PC-9 (cell line): ENCODE measurements at regions not wholly inside any gene's neighbourhood (a gene's known extent, or its start where the extent isn't known, plus 50 kb on each side); places are given as distances from the start of the nearest gene placed in this dataset.

Source experiments
- BruUV-seq: library from RNA; stranded (reverse); fragments of 400-500 nt; replicated peaks from 2 replicates; lab custom pipeline; 2021; lab: Mats Ljungman, UMichigan
- CTCF ChIA-PET: fragments of 300-600 bp; sonication (Branson Sonifier 250); formaldehyde crosslinking; loops from one replicate; lab custom pipeline; 2022; ENCODE audit warnings: antibody characterized with exemption; lab: Charles Lee
- POLR2A ChIA-PET: fragments of 300-600 bp; sonication (Branson Sonifier 250); formaldehyde crosslinking; loops from one replicate; lab custom pipeline; 2022; ENCODE audit warnings: antibody characterized with exemption; ENCODE audit not compliant: unreplicated experiment; lab: Charles Lee
- DNase-seq, 2 experiments: peaks; one replicate each; pipeline versions ENCODE4 v3.0.0 to v3.0.0-alpha.2; 2015 to 2022; ENCODE audit warnings: mixed read lengths in 1 of 2
- H2AFZ ChIP-seq: fragments of 200-600 bp; sonication (generic); 2 replicates; pipeline ENCODE4 v1.8.1; 2017; ENCODE audit warnings: antibody characterized with exemption
- H3F3A ChIP-seq: fragments of 200-600 bp; sonication (generic); 2 replicates; pipeline ENCODE4 v1.8.1; 2017; ENCODE audit warnings: antibody characterized with exemption, mild to moderate bottlenecking, low read depth; ENCODE audit not compliant: insufficient read depth
- H3K27ac ChIP-seq: fragments of 200-600 bp; sonication (generic); 2 replicates; pipeline ENCODE4 v1.6.1; 2016; ENCODE audit warnings: mixed run types
- H3K27me3 ChIP-seq: fragments of 200-600 bp; sonication (generic); 2 replicates; pipeline ENCODE4 v1.6.1; 2016; ENCODE audit warnings: low read depth, mixed run types; ENCODE audit not compliant: insufficient read depth
- H3K36me3 ChIP-seq: fragments of 200-600 bp; sonication (generic); 2 replicates; pipeline ENCODE4 v1.6.1; 2016; ENCODE audit warnings: low read depth, mixed run types
- H3K4me1 ChIP-seq: fragments of 200-600 bp; sonication (generic); replicated peaks from 2 replicates; pipeline ENCODE4 v1.6.1; 2016; ENCODE audit warnings: mixed run types; ENCODE audit not compliant: insufficient read depth
- H3K4me2 ChIP-seq: fragments of 200-600 bp; sonication (generic); 2 replicates; pipeline ENCODE4 v1.6.1; 2017; ENCODE audit warnings: mixed run types
- H3K4me3 ChIP-seq: fragments of 200-600 bp; sonication (generic); 2 replicates; pipeline ENCODE4 v1.6.1; 2016; ENCODE audit warnings: mixed run types
- H3K79me2 ChIP-seq: fragments of 200-600 bp; sonication (generic); 2 replicates; pipeline ENCODE4 v1.6.1; 2017; ENCODE audit warnings: low read depth, mixed run types
- H3K9me2 ChIP-seq: fragments of 200-600 bp; sonication (generic); 2 replicates; pipeline ENCODE4 v1.8.1; 2017; ENCODE audit warnings: mild to moderate bottlenecking; ENCODE audit not compliant: insufficient read depth
- H3K9me3 ChIP-seq: fragments of 200-600 bp; sonication (generic); 2 replicates; pipeline ENCODE4 v1.8.1; 2016; ENCODE audit warnings: low read depth; ENCODE audit not compliant: insufficient read depth
- H4K20me1 ChIP-seq: fragments of 200-600 bp; sonication (generic); 2 replicates; pipeline ENCODE4 v1.8.1; 2017; ENCODE audit not compliant: insufficient read depth
- EZH2 ChIP-seq: fragments of 200-600 bp; sonication (generic); IDR thresholded peaks from 2 replicates; pipeline ENCODE4 v1.8.0; 2017; ENCODE audit warnings: antibody characterized with exemption, low read depth
- intact Hi-C: fragments of 100-400 bp; cut with micrococcal nuclease; formaldehyde crosslinking; loops from one replicate; pipeline ENCODE4 v1.10.0; 2022; ENCODE audit not compliant: unreplicated experiment
- TF ChIP-seq, protein P1 (sequence below): fragments of 200-600 bp; sonication (generic); conservative IDR thresholded peaks from 2 replicates; pipeline ENCODE4 v1.6.1; 2017; ENCODE audit warnings: mixed run types, antibody characterized with exemption, mild to moderate bottlenecking, moderate library complexity

DNA sequence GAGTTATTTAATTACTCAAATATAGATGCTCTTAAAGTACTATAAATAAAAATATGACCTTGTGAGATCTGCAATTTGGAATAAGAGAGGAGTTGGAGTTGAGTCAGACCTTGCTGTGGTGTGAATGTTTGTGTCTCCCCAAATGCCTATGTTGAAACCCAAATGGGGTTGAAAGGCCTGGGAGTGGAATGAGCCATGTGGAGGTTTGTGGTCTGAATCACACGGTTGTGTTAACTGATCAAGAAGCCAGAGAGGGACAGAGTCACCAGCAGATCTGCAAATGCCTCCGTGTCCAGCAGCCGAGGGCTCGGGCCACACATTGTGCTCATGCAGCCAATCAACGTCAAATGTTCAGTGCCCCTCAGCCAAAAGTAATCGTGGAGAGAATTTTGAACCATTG lies 404.4 kb downstream of the ICE1 start:
- Histone ChIP-seq H3K36me3 (no peaks in the 10 kb centered on the region), H3F3A (no peaks in the 10 kb centered on the region), H4K20me1 (no peaks in the 10 kb centered on the region), H3K4me3 (no peak overlapping the region), H3K4me1 (peaks cover 15% of the 10 kb centered on the region), H3K9me2 (no peaks in the 10 kb centered on the region), H3K27me3 (no peaks in the 10 kb centered on the region), H2AFZ (peak overlapping the region; percentile 37; the same call in 1 of the 2 replicates), H3K79me2 (no peaks in the 10 kb centered on the region), H3K27ac (peak overlapping the region; percentile 23; the same call in 1 of the 2 replicates), H3K4me2 (peak overlapping the region; percentile 43), H3K9me3 (no peaks in the 10 kb centered on the region)
- intact Hi-C loops: no loop called here
- CTCF ChIA-PET: no interaction called here
- POLR2A ChIA-PET: no interaction called here
- DNase-seq: peak in 1 of 2 experiments; percentile 85
- no TSS peak for BruUV-seq
- TF ChIP-seq, protein P1, sequence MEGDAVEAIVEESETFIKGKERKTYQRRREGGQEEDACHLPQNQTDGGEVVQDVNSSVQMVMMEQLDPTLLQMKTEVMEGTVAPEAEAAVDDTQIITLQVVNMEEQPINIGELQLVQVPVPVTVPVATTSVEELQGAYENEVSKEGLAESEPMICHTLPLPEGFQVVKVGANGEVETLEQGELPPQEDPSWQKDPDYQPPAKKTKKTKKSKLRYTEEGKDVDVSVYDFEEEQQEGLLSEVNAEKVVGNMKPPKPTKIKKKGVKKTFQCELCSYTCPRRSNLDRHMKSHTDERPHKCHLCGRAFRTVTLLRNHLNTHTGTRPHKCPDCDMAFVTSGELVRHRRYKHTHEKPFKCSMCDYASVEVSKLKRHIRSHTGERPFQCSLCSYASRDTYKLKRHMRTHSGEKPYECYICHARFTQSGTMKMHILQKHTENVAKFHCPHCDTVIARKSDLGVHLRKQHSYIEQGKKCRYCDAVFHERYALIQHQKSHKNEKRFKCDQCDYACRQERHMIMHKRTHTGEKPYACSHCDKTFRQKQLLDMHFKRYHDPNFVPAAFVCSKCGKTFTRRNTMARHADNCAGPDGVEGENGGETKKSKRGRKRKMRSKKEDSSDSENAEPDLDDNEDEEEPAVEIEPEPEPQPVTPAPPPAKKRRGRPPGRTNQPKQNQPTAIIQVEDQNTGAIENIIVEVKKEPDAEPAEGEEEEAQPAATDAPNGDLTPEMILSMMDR: no peak
- no peak for TF ChIP-seq EZH2

DNA sequence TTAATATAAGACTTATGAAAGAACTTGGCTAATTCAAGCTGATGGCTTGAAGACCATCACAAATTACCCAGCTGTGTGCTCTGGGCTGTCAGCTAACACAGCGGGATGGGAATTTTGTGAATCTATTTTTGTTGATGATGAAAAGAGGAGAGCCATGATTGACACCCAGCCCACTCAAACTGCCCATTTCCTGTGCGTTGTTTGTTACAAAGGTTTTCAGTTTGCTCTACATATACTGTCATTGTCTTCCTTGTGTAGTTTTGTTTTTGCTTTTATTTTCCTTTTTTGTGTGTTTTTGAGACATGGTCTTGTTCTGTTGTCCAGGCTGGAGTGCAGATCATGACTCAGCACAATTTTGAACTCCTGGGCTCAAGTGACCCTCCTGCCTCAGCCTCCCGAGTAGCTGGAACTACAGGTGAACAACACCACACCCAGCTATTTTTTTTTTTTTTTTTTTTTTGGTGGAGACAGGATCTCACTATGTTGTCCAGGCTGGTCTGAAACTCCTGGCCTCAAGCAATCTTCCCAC lies 400.3 kb downstream of the ICE1 start:
- POLR2A ChIA-PET: no interaction called here
- no peaks in the 10 kb centered on the region for H3K27me3 ChIP-seq

DNA sequence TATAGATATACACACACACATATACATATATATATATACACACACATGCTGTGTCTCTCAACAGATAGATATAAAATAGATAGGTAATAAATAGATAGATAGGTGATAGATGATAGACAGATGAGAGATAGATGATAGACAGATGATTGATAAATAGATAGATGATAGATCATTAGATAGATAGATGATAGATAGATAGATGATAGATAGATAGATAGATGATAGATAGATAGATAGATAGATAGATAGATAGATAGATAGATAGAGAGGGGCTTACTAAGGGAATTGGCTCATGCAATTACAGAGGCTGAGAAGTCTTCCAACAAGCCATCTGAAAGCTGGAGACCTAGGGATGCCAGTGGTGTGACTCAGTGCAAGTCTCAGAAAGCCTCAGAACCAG lies 394.5 kb downstream of the ICE1 start:
- Histone ChIP-seq H3K36me3 (no peaks in the 10 kb centered on the region), H3K27me3 (no peaks in the 10 kb centered on the region), H3K4me3 (no peak overlapping the region), H3F3A (no peaks in the 10 kb centered on the region), H4K20me1 (no peaks in the 10 kb centered on the region), H3K9me2 (no peaks in the 10 kb centered on the region), H2AFZ (no peak overlapping the region), H3K9me3 (no peaks in the 10 kb centered on the region), H3K79me2 (no peaks in the 10 kb centered on the region), H3K4me2 (no peak overlapping the region), H3K27ac (no peak overlapping the region), H3K4me1 (no peaks in the 10 kb centered on the region)
- no peak for DNase-seq
- CTCF ChIA-PET: no interaction called here
- no TSS peak for BruUV-seq
- POLR2A ChIA-PET: no interaction called here
- TF ChIP-seq, protein P1: no peak
- no peak for TF ChIP-seq EZH2
- intact Hi-C loops: no loop called here

More for the DNA sequence above, 400.3 kb downstream of the ICE1 start:
- Histone ChIP-seq H3K4me1 (peaks cover 15% of the 10 kb centered on the region), H3K4me3 (no peak overlapping the region), H3K4me2 (no peak overlapping the region), H3K36me3 (no peaks in the 10 kb centered on the region), H3K79me2 (no peaks in the 10 kb centered on the region), H3K9me3 (no peaks in the 10 kb centered on the region), H4K20me1 (no peaks in the 10 kb centered on the region), H3F3A (no peaks in the 10 kb centered on the region), H3K27ac (no peak overlapping the region), H3K9me2 (no peaks in the 10 kb centered on the region), H2AFZ (no peak overlapping the region)
- intact Hi-C loops: no loop called here
- no peak for DNase-seq
- no peak for TF ChIP-seq EZH2
- CTCF ChIA-PET: no interaction called here
- BruUV-seq: no TSS peak

DNA sequence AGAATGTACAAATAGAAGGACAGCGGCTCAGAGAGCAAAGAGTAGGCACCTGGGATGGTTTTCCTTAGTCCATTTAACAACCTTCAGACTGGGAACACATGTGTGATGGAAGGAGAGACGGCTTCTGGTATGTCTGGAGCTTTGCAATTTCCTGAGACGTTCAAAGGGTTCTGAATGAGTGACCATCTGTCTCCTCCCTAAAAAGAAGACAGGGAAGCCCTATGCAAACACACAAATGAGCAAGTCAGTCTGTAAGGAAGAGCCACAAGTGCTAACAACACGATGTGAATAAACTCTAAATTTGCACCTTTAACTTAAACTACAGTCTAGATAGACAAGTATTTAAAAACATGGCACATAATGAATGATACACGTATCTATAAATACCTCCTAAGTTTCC lies 391.0 kb downstream of the ICE1 start:
- no TSS peak for BruUV-seq
- TF ChIP-seq, protein P1: no peak
- TF ChIP-seq EZH2: no peak
- POLR2A ChIA-PET: no interaction called here

More for the DNA sequence above, 391.0 kb downstream of the ICE1 start:
- Histone ChIP-seq H3K36me3 (no peaks in the 10 kb centered on the region), H3K27ac (no peak overlapping the region), H3K4me3 (no peak overlapping the region), H3K79me2 (no peaks in the 10 kb centered on the region), H3F3A (no peaks in the 10 kb centered on the region), H3K9me2 (no peaks in the 10 kb centered on the region), H3K9me3 (no peaks in the 10 kb centered on the region), H3K27me3 (0 out of 2 replicates have a peak, but pooled peaks cover 2% of the 10 kb centered on the region), H4K20me1 (no peaks in the 10 kb centered on the region), H3K4me1 (no peaks in the 10 kb centered on the region), H2AFZ (no peak overlapping the region), H3K4me2 (no peak overlapping the region)
- intact Hi-C loops: no loop called here
- CTCF ChIA-PET: no interaction called here
- DNase-seq: no peak
